Thyroid gland (tissue), 4 donors: ENCODE measurements at regions not wholly inside any gene's neighbourhood (a gene's known extent, or its start where the extent isn't known, plus 50 kb on each side); places are given as distances from the start of the nearest gene placed in this dataset.

ENCODE experiments used
- POLR2A ChIP-seq, 2 donors: fragments of 450-650 bp; IDR thresholded peaks; one replicate each; pipeline ENCODE4 v1.6.1; 2017; ENCODE audit warnings: antibody characterized with exemption in 2 of 2, mild to moderate bottlenecking in 2 of 2, moderate library complexity in 1 of 2
- TF ChIP-seq, protein P1 (sequence below), 6 experiments: fragments of 200-600 bp in 3 of 6; fragments of 450-650 bp in 3 of 6; sonication (generic) in 3 of 6; IDR thresholded peaks; one replicate each; pipeline ENCODE4 v1.5.1; 2016 to 2019; ENCODE audit warnings: antibody characterized with exemption in 6 of 6, mild to moderate bottlenecking in 2 of 6, inconsistent platforms in 1 of 6, moderate library complexity in 1 of 6

DNA sequence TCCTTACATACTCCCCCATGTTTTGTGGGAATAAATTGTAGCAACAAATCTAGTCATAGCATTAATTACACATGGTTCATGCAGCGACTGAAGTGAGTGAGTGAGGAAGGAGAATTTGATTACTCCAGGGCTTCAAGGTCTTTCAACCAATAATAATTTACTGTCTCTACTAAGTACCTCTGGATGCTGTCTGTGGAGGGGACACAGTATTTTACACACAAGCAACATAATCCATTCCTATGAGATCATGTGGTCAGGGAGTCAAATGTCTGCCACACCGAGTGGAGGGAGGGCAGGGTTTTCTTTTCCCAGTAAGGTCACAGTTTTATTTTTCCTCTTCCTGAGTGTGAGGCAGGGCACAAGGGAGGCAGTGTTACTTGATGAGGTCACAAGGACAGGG, 334.7 kb upstream of the CELF4 start:
- TF ChIP-seq, protein P1, sequence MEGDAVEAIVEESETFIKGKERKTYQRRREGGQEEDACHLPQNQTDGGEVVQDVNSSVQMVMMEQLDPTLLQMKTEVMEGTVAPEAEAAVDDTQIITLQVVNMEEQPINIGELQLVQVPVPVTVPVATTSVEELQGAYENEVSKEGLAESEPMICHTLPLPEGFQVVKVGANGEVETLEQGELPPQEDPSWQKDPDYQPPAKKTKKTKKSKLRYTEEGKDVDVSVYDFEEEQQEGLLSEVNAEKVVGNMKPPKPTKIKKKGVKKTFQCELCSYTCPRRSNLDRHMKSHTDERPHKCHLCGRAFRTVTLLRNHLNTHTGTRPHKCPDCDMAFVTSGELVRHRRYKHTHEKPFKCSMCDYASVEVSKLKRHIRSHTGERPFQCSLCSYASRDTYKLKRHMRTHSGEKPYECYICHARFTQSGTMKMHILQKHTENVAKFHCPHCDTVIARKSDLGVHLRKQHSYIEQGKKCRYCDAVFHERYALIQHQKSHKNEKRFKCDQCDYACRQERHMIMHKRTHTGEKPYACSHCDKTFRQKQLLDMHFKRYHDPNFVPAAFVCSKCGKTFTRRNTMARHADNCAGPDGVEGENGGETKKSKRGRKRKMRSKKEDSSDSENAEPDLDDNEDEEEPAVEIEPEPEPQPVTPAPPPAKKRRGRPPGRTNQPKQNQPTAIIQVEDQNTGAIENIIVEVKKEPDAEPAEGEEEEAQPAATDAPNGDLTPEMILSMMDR (IDR thresholded peaks at IDR 0.05) = no peak
- TF ChIP-seq POLR2A (IDR thresholded peaks at IDR 0.05) = no peak
